IMR-90 (cell line): ENCODE measurements at regions not wholly inside any gene's neighbourhood (a gene's known extent, or its start where the extent isn't known, plus 50 kb on each side); places are given as distances from the start of the nearest gene placed in this dataset.
A peak's percentile ranks its signal among the peaks of the same experiment; 100 is the strongest.

Experiments used
- ATAC-seq: fragments of 200-7000 bp; cut with Tn5 transposase; 2 replicates; pipeline ENCODE4 v1.9.1; 2020; ENCODE audit warnings: low read depth, mild to moderate bottlenecking, moderate library complexity
- BruUV-seq: library from RNA; stranded (reverse); fragments of 400-500 nt; replicated peaks from 2 replicates; lab custom pipeline; 2021; lab: Mats Ljungman, UMichigan
- CTCF ChIA-PET: fragments of 300-600 bp; formaldehyde crosslinking; extraction: SDS; loops from one replicate; lab custom pipeline; 2021; ENCODE audit warnings: antibody characterized with exemption; lab: Yijun Ruan, JAX
- POLR2A ChIA-PET: fragments of 300-600 bp; sonication (Branson Sonifier 250); formaldehyde crosslinking; loops from one replicate; lab custom pipeline; 2022; ENCODE audit warnings: antibody characterized with exemption; ENCODE audit not compliant: unreplicated experiment; lab: Charles Lee
- DNase-seq: peaks from one replicate; pipeline ENCODE4 v3.0.0; 2013
- H2AFZ ChIP-seq: replicated peaks from 2 replicates; pipeline ENCODE3; 2013; ENCODE audit warnings: low read length, mild to moderate bottlenecking; ENCODE audit not compliant: poor library complexity
- H2AK5ac ChIP-seq: 2 replicates; pipeline ENCODE4 v1.6.1; 2013; ENCODE audit warnings: low read depth, low read length, inconsistent platforms
- H2AK9ac ChIP-seq: replicated peaks from 2 replicates; pipeline ENCODE3; 2013; ENCODE audit warnings: mild to moderate bottlenecking, low read depth, low read length, moderate library complexity; ENCODE audit not compliant: poor library complexity
- H2BK120ac ChIP-seq: 2 replicates; pipeline ENCODE4 v1.6.1; 2013; ENCODE audit warnings: low read depth, low read length, inconsistent platforms
- H2BK15ac ChIP-seq: 3 replicates; pipeline ENCODE4 v1.6.1; 2013; ENCODE audit warnings: low read depth, low read length, inconsistent platforms
- H2BK20ac ChIP-seq: 2 replicates; pipeline ENCODE4 v1.6.1; 2013; ENCODE audit warnings: low read depth, mild to moderate bottlenecking, inconsistent platforms, low read length, moderate library complexity
- H2BK5ac ChIP-seq: 2 replicates; pipeline ENCODE4 v1.6.1; 2013; ENCODE audit warnings: mild to moderate bottlenecking, low read depth, low read length, inconsistent platforms; ENCODE audit not compliant: poor library complexity, severe bottlenecking
- H3K14ac ChIP-seq: replicated peaks from 2 replicates; pipeline ENCODE4 v1.6.1; 2013; ENCODE audit warnings: low read depth, low read length, inconsistent platforms
- H3K18ac ChIP-seq: 2 replicates; pipeline ENCODE4 v1.6.1; 2013; ENCODE audit warnings: low read depth, low read length, control low read depth
- H3K23ac ChIP-seq: 2 replicates; pipeline ENCODE4 v1.6.1; 2013; ENCODE audit warnings: low read depth, low read length, inconsistent platforms
- H3K27ac ChIP-seq: 2 replicates; pipeline ENCODE4 v1.5.1; 2013; ENCODE audit warnings: mild to moderate bottlenecking, control low read depth, low read length; ENCODE audit not compliant: insufficient read depth
- H3K27me3 ChIP-seq: 2 replicates; pipeline ENCODE4 v1.6.1; 2013; ENCODE audit warnings: low read length; ENCODE audit not compliant: control insufficient read depth, insufficient read depth
- H3K36me3 ChIP-seq: 2 replicates; pipeline ENCODE4 v1.6.1; 2013; ENCODE audit warnings: low read length, mixed read lengths; ENCODE audit not compliant: control insufficient read depth, insufficient read depth
- H3K4ac ChIP-seq: 2 replicates; pipeline ENCODE4 v1.6.1; 2013; ENCODE audit warnings: low read depth, low read length, inconsistent platforms
- H3K4me1 ChIP-seq: 2 replicates; pipeline ENCODE4 v1.6.1; 2013; ENCODE audit warnings: low read length, mixed read lengths; ENCODE audit not compliant: control insufficient read depth, insufficient read depth
- H3K4me2 ChIP-seq: 2 replicates; pipeline ENCODE4 v1.6.1; 2013; ENCODE audit warnings: low read depth, mild to moderate bottlenecking, control low read depth, low read length, moderate library complexity
- H3K4me3 ChIP-seq: 2 replicates; pipeline ENCODE4 v1.5.1; 2013; ENCODE audit warnings: low read depth, mild to moderate bottlenecking, control low read depth, low read length, moderate library complexity; ENCODE audit not compliant: insufficient read depth
- H3K56ac ChIP-seq: 2 replicates; pipeline ENCODE4 v1.6.1; 2013; ENCODE audit warnings: low read length, inconsistent platforms; ENCODE audit not compliant: insufficient read depth; ENCODE audit errors: extremely low read depth
- H3K79me1 ChIP-seq, 2 experiments: 2 replicates each; pipeline ENCODE4 v1.6.1; 2013; ENCODE audit warnings: low read length in 2 of 2, inconsistent platforms in 1 of 2, low read depth in 1 of 2
- H3K9ac ChIP-seq: 2 replicates; pipeline ENCODE4 v1.6.1; 2013; ENCODE audit warnings: low read depth, low read length, control low read depth
- H3K9me1 ChIP-seq: 2 replicates; pipeline ENCODE4 v1.6.1; 2013; ENCODE audit warnings: low read length, inconsistent platforms; ENCODE audit not compliant: insufficient read depth
- H3K9me3 ChIP-seq: 2 replicates; pipeline ENCODE4 v1.6.1; 2013; ENCODE audit warnings: low read length; ENCODE audit not compliant: control insufficient read depth, insufficient read depth
- H4K20me1 ChIP-seq: 2 replicates; pipeline ENCODE4 v1.6.1; 2013; ENCODE audit warnings: low read length, inconsistent platforms; ENCODE audit not compliant: insufficient read depth
- H4K5ac ChIP-seq: 2 replicates; pipeline ENCODE4 v1.6.1; 2013; ENCODE audit warnings: mild to moderate bottlenecking, low read depth, low read length, control low read depth
- H4K8ac ChIP-seq, 2 experiments: 2 replicates each; pipeline ENCODE4 v1.6.1; 2013; ENCODE audit warnings: low read depth in 2 of 2, low read length in 2 of 2, control low read depth in 1 of 2, inconsistent platforms in 1 of 2
- H4K91ac ChIP-seq: 2 replicates; pipeline ENCODE4 v1.6.1; 2013; ENCODE audit warnings: low read depth, low read length, inconsistent platforms; ENCODE audit not compliant: insufficient read depth
- BHLHE40 ChIP-seq: fragments of 150-350 bp; IDR thresholded peaks from 2 replicates; pipeline ENCODE4 v1.6.1; 2016; ENCODE audit warnings: mild to moderate bottlenecking, low read depth, low read length
- CEBPB ChIP-seq: IDR thresholded peaks from 2 replicates; pipeline ENCODE4 v1.6.1; 2012; ENCODE audit warnings: low read depth, low read length, improper control_type of control experiment
- CHD1 ChIP-seq: IDR thresholded peaks from 2 replicates; pipeline ENCODE4 v1.6.1; 2012; ENCODE audit warnings: low read depth, low read length, improper control_type of control experiment
- CTCF ChIP-seq: conservative IDR thresholded peaks from 2 replicates; pipeline ENCODE4 v1.5.1; 2012; ENCODE audit warnings: mild to moderate bottlenecking, low read depth, low read length, improper control_type of control experiment
- FOS ChIP-seq: fragments of 150-350 bp; IDR thresholded peaks from 2 replicates; pipeline ENCODE4 v1.6.1; 2016; ENCODE audit warnings: low read depth, low read length
- MAFK ChIP-seq: IDR thresholded peaks from 2 replicates; pipeline ENCODE4 v1.6.1; 2012; ENCODE audit warnings: low read depth, low read length, improper control_type of control experiment
- MAZ ChIP-seq: IDR thresholded peaks from 2 replicates; pipeline ENCODE4 v1.6.1; 2012; ENCODE audit warnings: low read depth, mild to moderate bottlenecking, low read length, improper control_type of control experiment, moderate library complexity, borderline replicate concordance
- MXI1 ChIP-seq: IDR thresholded peaks from 2 replicates; pipeline ENCODE4 v1.6.1; 2012; ENCODE audit warnings: low read depth, mild to moderate bottlenecking, low read length, moderate library complexity, borderline replicate concordance
- NFE2L2 ChIP-seq: fragments of 150-350 bp; IDR thresholded peaks from 2 replicates; pipeline ENCODE4 v1.6.1; 2016; ENCODE audit warnings: low read depth, mild to moderate bottlenecking, low read length
- POLR2A ChIP-seq: IDR thresholded peaks from 2 replicates; pipeline ENCODE4 v1.6.1; 2012; ENCODE audit warnings: mild to moderate bottlenecking, low read depth, low read length
- RAD21 ChIP-seq: IDR thresholded peaks from 2 replicates; pipeline ENCODE4 v1.6.1; 2012; ENCODE audit warnings: low read length, improper control_type of control experiment
- RCOR1 ChIP-seq: IDR thresholded peaks from 2 replicates; pipeline ENCODE4 v1.6.1; 2012; ENCODE audit warnings: mild to moderate bottlenecking, low read length, improper control_type of control experiment; ENCODE audit not compliant: insufficient replicate concordance
- RFX5 ChIP-seq: IDR thresholded peaks from 2 replicates; pipeline ENCODE4 v1.8.0; 2012; ENCODE audit warnings: low read depth, mild to moderate bottlenecking, low read length, moderate library complexity
- SMC3 ChIP-seq: fragments of 150-350 bp; IDR thresholded peaks from 2 replicates; pipeline ENCODE4 v1.6.1; 2016; ENCODE audit warnings: low read depth, mild to moderate bottlenecking, antibody characterized with exemption, low read length, moderate library complexity
- USF2 ChIP-seq: fragments of 150-350 bp; IDR thresholded peaks from 2 replicates; pipeline ENCODE4 v1.6.1; 2017; ENCODE audit warnings: mild to moderate bottlenecking, antibody characterized with exemption, low read length, low read depth
- WGBS, 2 experiments: methylation state at CpG; one replicate each; pipeline versions ENCODE4 v1.1.5 to v1.1.7; 2013; ENCODE audit warnings: missing lambda C conversion rate in 2 of 2; ENCODE audit not compliant: insufficient read length in 1 of 2; ENCODE audit errors: extremely low coverage in 2 of 2; 5-methylcytosine and 5-hydroxymethylcytosine counted together
- dilution Hi-C: fragments of 300-500 bp; cut with HindIII; formaldehyde crosslinking; loops from one replicate; pipeline ENCODE4 v1.14.3; 2018; ENCODE audit warnings: low sequenced_read_pairs; ENCODE audit not compliant: unreplicated experiment
- in situ Hi-C: fragments of 300-500 bp; cut with MboI; formaldehyde crosslinking; loops from 3 replicates; pipeline ENCODE4 v1.14.3; 2019; ENCODE audit warnings: low sequenced_read_pairs, inconsistent platforms, mixed read lengths
- intact Hi-C: fragments of 100-400 bp; cut with micrococcal nuclease; formaldehyde crosslinking; loops from 2 replicates; pipeline ENCODE4 v1.10.0; 2022
- TF ChIP-seq, protein P1 (sequence below): fragments of 150-350 bp; IDR thresholded peaks from 2 replicates; pipeline ENCODE4 v1.6.1; 2016; ENCODE audit warnings: low read depth, mild to moderate bottlenecking, low read length, moderate library complexity, borderline replicate concordance

DNA sequence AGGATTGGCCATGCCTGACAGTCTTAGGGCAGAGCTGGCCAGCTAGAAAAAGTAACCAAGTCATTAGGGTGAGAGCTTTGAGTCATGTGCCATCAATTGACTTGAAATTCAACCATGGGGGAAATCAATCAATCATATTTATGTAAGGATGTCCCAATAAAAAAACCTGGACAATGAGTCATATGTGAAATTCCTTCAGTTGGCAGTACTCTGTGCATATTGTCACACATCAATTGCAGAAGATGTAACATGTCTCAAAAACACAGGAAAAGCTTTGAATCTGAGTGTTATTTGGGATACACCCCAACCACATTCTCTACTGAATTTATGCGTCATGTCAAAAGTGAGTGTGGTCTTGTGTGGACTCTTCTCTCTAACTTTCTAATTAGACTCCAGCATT is 1004.1 kb upstream of the NRXN1 start:
- no peak overlapping the region for H2AFZ ChIP-seq
- peak; percentile 3 for DNase-seq
- no peak overlapping the region for H4K5ac ChIP-seq
- no peak overlapping the region for H2BK20ac ChIP-seq
- no peak for ATAC-seq
- no peak overlapping the region for H2BK120ac ChIP-seq
- no peak overlapping the region for H2AK5ac ChIP-seq
- no peaks in the 10 kb centered on the region for H3K36me3 ChIP-seq
- no peaks in the 10 kb centered on the region for H3K79me1 ChIP-seq
- TF ChIP-seq POLR2A, result no peak
- no peak for TF ChIP-seq BHLHE40
- TF ChIP-seq RAD21, result no peak
- TF ChIP-seq CEBPB, result no peak
- TF ChIP-seq, protein P1, sequence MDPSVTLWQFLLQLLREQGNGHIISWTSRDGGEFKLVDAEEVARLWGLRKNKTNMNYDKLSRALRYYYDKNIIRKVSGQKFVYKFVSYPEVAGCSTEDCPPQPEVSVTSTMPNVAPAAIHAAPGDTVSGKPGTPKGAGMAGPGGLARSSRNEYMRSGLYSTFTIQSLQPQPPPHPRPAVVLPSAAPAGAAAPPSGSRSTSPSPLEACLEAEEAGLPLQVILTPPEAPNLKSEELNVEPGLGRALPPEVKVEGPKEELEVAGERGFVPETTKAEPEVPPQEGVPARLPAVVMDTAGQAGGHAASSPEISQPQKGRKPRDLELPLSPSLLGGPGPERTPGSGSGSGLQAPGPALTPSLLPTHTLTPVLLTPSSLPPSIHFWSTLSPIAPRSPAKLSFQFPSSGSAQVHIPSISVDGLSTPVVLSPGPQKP, result no peak
- TF ChIP-seq USF2, result no peak
- TF ChIP-seq MAFK, result no peak
- TF ChIP-seq MAZ, result no peak
- no peak for TF ChIP-seq CHD1
- TF ChIP-seq MXI1, result no peak
- TF ChIP-seq RFX5, result no peak
- TF ChIP-seq SMC3, result no peak
- TF ChIP-seq FOS, result no peak
- no peak for TF ChIP-seq RCOR1
- no peak for TF ChIP-seq CTCF
- TF ChIP-seq NFE2L2, result no peak
- H3K9me1 ChIP-seq, result no peaks in the 10 kb centered on the region
- H4K91ac ChIP-seq, result no peak overlapping the region
- no peak overlapping the region for H3K27ac ChIP-seq
- no peak overlapping the region for H2AK9ac ChIP-seq
- dilution Hi-C loops, result no loop called here
- no peak overlapping the region for H4K8ac ChIP-seq
- H3K14ac ChIP-seq, result no peak overlapping the region
- ChIA-PET POLR2A (no interaction called here), CTCF (no interaction called here)
- no peaks in the 10 kb centered on the region for H3K4me1 ChIP-seq
- H3K9ac ChIP-seq, result no peak overlapping the region
- no peak overlapping the region for H3K56ac ChIP-seq
- no peak overlapping the region for H3K23ac ChIP-seq
- intact Hi-C loops, result no loop called here
- H2BK15ac ChIP-seq, result no peak overlapping the region
- H3K18ac ChIP-seq, result no peak overlapping the region
- H3K4me2 ChIP-seq, result no peak overlapping the region
- H3K4ac ChIP-seq, result no peak overlapping the region
- H3K9me3 ChIP-seq, result no peaks in the 10 kb centered on the region
- in situ Hi-C loops, result no loop called here
- H3K27me3 ChIP-seq, result no peaks in the 10 kb centered on the region
- no peaks in the 10 kb centered on the region for H4K20me1 ChIP-seq
- H2BK5ac ChIP-seq, result no peak overlapping the region
- no TSS peak for BruUV-seq
- WGBS, 2 experiments, result no CpG with 5 or more reads among the region's 1 CpG
- no peak overlapping the region for H3K4me3 ChIP-seq
